ENCODE measurements at regions not wholly inside any gene's neighbourhood (a gene's known extent, or its start where the extent isn't known, plus 50 kb on each side); places are given as distances from the start of the nearest gene placed in this dataset.

GRCh38 chr2:34909992-34910705 lies 1311.0 kb upstream of the FAM98A start:
- TF ChIP-seq CTCF (IDR thresholded peaks at IDR 0.05): no peak
- DNase-seq (ENCODE audit: low spot score) (no peak), ATAC-seq (ENCODE audit: low FRiP score) (no peak)

GRCh38 chr2:34907812-34908211 lies 1308.7 kb upstream of the FAM98A start:
- DNase-seq (ENCODE audit: low spot score) (no peak), ATAC-seq (ENCODE audit: low FRiP score) (no peak)
- TF ChIP-seq CTCF (IDR thresholded peaks at IDR 0.05): no peak

DNA sequence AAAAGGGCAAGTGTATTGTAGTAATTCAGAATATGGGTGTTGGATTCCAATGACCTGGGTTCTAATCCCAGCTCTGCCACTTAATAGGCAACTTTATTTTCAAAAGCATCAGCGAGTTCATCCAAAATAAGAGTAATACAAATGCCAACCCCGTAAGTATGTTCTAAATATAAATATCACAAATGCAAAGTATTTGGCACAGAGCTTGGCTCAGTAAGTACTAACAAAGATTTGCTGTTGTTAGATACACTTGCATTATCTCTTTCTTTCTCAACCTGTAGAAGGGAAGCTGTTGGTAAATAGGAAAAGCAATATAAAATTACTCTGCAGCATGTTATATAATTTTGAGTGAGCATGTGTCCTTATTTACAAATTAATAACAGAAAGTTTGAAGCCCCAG lies 1302.6 kb upstream of the FAM98A start:
- DNase-seq (ENCODE audit: low spot score) (no peak), ATAC-seq (ENCODE audit: low FRiP score) (no peak)
- TF ChIP-seq CTCF (IDR thresholded peaks at IDR 0.05): no peak

DNA sequence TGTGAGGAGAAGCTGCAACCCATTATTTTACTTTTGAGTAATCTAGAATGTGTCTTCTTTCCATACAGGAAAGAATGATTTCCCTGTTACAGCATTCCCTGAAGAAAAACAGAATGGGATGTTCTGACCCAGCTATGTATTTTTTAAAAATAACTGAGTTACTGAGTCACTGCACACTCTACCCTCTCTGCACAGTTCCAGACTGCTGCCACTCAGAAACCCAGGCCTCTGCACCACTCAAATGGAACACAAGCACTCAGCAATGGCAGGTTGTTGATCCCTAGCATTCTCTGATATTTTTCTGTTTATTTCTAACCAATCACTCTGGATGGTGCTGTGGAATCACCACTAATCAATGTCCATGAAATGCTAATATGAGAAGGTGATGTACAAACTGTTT lies 1300.0 kb upstream of the FAM98A start:
- DNase-seq (ENCODE audit: low spot score) (no peak), ATAC-seq (ENCODE audit: low FRiP score) (no peak)
- no peak for TF ChIP-seq CTCF (IDR thresholded peaks at IDR 0.05)

DNA sequence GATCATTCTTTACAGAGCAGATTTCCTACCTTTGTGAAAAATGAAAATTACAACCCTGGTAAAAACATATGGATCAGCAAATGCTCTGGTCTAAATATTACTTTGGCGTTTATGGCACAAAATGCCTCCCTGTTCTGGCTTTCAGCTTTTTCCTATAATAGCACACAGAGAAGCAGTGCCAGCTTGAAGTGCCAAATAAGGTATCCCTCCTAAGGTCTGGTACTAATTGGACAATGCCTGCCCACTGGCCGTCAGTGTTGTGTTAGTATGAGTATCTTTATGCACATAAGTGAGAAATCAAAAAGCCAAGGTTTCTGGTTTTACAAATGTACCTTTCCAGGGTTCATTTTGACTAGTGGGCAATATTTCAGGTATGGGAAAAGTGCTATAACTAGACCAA lies 1293.7 kb upstream of the FAM98A start:
- TF ChIP-seq CTCF (IDR thresholded peaks at IDR 0.05): no peak
- no peak for ATAC-seq (ENCODE audit: low FRiP score)

GRCh38 chr2:34892256-34892655 lies 1293.2 kb upstream of the FAM98A start:
- ATAC-seq (ENCODE audit: low FRiP score) (no peak), DNase-seq (ENCODE audit: low spot score) (no peak)
- TF ChIP-seq CTCF (IDR thresholded peaks at IDR 0.05): no peak

More for the DNA sequence above, 1293.7 kb upstream of the FAM98A start:
- no peak for DNase-seq (ENCODE audit: low spot score)

GRCh38 chr2:34875091-34875745 lies 1276.1 kb upstream of the FAM98A start:
- ATAC-seq (ENCODE audit: low FRiP score): no peak

More at GRCh38 chr2:34875091-34875745, 1276.1 kb upstream of the FAM98A start:
- no peak for DNase-seq (ENCODE audit: low spot score)
- TF ChIP-seq CTCF (IDR thresholded peaks at IDR 0.05): no peak

All from omental fat pad (tissue), 3 donors.